ENCODE measurements at regions not wholly inside any gene's neighbourhood (a gene's known extent, or its start where the extent isn't known, plus 50 kb on each side); places are given as distances from the start of the nearest gene placed in this dataset.

DNA sequence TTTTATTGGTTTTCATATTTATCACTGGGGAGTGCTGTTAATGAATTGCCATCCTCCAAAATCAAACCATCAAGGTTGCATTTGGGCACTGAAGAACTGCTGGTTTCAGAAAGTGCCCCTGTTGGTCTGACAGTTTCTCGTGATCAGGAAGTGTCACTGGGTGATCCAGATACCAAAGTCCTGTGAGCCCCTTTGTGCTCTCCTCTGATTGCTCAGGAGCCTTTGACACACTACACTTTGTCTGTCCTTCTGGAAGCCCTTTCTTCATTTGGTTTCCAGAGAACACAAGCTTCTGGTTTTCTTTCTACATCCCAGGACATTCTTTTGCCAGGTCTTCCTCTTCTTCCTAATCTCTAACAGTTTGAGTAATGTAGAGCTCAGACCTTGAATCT is 165.8 kb upstream of the PROX1 start:
- TF ChIP-seq, protein P1, sequence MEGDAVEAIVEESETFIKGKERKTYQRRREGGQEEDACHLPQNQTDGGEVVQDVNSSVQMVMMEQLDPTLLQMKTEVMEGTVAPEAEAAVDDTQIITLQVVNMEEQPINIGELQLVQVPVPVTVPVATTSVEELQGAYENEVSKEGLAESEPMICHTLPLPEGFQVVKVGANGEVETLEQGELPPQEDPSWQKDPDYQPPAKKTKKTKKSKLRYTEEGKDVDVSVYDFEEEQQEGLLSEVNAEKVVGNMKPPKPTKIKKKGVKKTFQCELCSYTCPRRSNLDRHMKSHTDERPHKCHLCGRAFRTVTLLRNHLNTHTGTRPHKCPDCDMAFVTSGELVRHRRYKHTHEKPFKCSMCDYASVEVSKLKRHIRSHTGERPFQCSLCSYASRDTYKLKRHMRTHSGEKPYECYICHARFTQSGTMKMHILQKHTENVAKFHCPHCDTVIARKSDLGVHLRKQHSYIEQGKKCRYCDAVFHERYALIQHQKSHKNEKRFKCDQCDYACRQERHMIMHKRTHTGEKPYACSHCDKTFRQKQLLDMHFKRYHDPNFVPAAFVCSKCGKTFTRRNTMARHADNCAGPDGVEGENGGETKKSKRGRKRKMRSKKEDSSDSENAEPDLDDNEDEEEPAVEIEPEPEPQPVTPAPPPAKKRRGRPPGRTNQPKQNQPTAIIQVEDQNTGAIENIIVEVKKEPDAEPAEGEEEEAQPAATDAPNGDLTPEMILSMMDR (IDR thresholded peaks at IDR 0.05; ENCODE audit: control insufficient read depth, insufficient read depth, low read depth, low read length, missing control alignments): no peak
- no peak overlapping the region for H3K4me3 ChIP-seq (ENCODE audit: control insufficient read depth, low read depth, low read length)
- DNase-seq (ENCODE audit: low read depth): no peak

DNA sequence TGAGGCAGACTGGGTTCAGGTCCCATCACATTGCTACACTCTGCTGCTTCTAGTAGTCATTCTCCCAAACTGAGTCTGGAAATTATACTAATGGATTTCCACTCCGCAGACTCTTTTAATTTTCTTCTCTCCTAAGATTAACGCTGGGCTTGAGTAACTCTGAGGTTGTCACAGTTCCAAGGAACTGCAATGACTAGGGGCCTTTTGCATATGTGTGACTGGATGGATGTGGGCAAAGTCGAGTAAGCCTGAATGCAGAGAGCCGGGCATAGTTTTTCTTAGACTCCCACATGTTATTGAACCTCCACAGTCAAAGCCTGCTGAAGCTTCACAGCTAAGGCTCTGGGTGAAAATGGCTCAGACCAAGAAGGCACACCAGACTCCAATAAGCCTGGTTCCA is 160.9 kb upstream of the PROX1 start:
- DNase-seq (ENCODE audit: low read depth): no peak
- H3K4me3 ChIP-seq (ENCODE audit: control insufficient read depth, low read depth, low read length): no peak overlapping the region
- TF ChIP-seq, protein P1 (IDR thresholded peaks at IDR 0.05; ENCODE audit: control insufficient read depth, insufficient read depth, low read depth, low read length, missing control alignments): no peak

DNA sequence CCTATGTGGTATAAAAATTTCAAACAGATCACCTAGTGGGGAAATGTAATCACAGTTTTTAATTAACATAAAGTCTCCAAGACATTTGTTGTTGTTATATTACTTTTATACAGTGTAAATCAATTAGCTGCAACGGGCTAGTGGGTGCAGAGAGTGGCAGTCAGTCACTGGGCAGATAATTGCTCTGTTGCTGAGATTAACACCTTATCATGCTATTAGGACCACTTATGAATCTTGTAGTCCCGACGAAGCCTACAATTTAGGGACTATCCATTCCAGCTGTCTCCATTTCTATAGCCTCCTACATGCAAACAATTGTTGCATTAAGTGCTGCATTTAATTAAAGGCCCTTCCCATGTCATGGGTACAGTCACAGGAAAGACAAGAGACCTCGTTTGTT is 158.9 kb upstream of the PROX1 start:
- TF ChIP-seq, protein P1 (IDR thresholded peaks at IDR 0.05; ENCODE audit: control insufficient read depth, insufficient read depth, low read depth, low read length, missing control alignments): no peak
- DNase-seq (ENCODE audit: low read depth): no peak

DNA sequence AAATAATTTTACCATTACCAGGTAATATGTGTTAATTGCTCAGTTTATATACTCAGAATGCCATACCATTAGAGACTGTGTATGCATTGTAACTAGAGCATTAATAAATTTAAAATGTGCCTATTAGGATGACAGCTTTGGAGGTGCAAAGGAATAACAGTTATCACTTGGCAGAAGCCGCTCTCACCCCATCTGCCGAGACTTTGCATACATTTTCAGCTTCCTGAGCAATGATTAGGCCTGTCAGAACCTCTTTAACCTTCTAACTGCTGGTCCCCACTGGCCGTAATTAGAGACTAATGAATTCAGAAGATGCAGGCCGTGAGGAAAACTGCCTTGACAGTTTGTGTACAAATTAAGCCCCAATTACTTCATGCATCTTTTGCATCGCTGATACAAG is 158.0 kb upstream of the PROX1 start:
- TF ChIP-seq, protein P1 (IDR thresholded peaks at IDR 0.05; ENCODE audit: control insufficient read depth, insufficient read depth, low read depth, low read length, missing control alignments): no peak
- no peak for DNase-seq (ENCODE audit: low read depth)
- H3K4me3 ChIP-seq (ENCODE audit: control insufficient read depth, low read depth, low read length): no peak overlapping the region

More for the DNA sequence above, 158.9 kb upstream of the PROX1 start:
- no peak overlapping the region for H3K4me3 ChIP-seq (ENCODE audit: control insufficient read depth, low read depth, low read length)

DNA sequence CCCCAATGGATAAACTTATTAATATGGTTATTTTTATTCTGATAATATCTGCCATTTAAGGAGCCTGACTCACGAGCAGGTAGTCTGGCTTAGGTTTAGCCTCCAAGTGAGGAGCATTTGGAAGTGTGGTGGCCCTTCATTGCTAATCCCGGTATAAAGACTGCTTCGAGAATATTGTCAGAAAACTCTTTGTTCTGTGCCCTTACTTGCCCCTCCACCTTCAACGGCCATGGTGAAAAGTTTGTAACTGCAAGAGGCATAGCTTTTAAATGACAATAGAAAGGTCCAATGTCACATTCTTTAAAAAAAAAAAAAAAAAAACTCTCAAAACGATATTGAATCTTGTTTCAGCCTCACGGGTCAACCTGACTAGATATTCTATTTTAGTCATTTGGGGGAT is 157.4 kb upstream of the PROX1 start:
- no peak overlapping the region for H3K4me3 ChIP-seq (ENCODE audit: control insufficient read depth, low read depth, low read length)
- no peak for DNase-seq (ENCODE audit: low read depth)
- TF ChIP-seq, protein P1 (IDR thresholded peaks at IDR 0.05; ENCODE audit: control insufficient read depth, insufficient read depth, low read depth, low read length, missing control alignments): no peak

DNA sequence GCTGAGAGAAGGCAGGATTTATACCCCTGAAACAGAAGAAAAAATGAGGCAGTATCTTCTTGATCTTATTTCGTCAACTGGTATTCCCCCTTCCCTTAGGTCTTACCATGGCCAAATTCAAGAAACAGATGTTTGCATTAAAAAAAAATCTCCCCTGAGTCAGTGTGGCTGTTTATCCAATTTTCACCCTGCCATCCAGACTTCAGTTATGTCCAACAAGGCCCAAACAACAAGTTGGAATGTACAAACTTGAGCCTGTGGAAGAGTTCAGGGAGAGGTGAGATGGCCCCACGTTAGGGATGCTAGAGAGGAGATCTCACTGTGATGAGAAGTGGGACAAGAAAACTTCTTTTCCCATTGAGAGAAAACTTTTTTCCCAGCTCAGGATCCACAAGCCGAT is 147.2 kb upstream of the PROX1 start:
- DNase-seq (ENCODE audit: low read depth): no peak
- H3K4me3 ChIP-seq (ENCODE audit: control insufficient read depth, low read depth, low read length): no peak overlapping the region
- TF ChIP-seq, protein P1 (IDR thresholded peaks at IDR 0.05; ENCODE audit: control insufficient read depth, insufficient read depth, low read depth, low read length, missing control alignments): no peak

DNA sequence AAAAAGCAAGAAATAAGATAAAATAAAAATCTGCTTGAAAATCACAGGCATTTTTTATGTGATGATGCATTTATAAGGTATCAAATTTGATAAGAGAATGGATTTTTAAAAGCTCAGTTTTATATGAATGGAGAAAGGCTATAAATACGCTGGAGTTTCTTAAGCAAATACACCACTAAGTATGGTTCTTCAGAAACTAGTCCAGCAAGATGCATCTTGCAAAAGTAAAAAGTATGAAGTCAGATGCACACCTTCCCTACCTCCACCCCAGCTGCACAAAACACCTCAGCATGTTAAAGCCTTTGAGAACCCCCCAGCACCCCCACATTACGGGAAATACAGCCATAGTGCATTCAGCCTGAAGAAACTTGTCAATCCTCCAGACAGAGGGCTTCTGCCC is 143.1 kb upstream of the PROX1 start:
- TF ChIP-seq, protein P1 (IDR thresholded peaks at IDR 0.05; ENCODE audit: control insufficient read depth, insufficient read depth, low read depth, low read length, missing control alignments): no peak
- no peak for DNase-seq (ENCODE audit: low read depth)

More for the DNA sequence above, 143.1 kb upstream of the PROX1 start:
- H3K4me3 ChIP-seq (ENCODE audit: control insufficient read depth, low read depth, low read length): no peak overlapping the region

Data from AG09309 (cell line).